Osteoblast (primary cell): ENCODE measurements at regions not wholly inside any gene's neighbourhood (a gene's known extent, or its start where the extent isn't known, plus 50 kb on each side); places are given as distances from the start of the nearest gene placed in this dataset.

Experiments
- DNase-seq: peaks from one replicate; pipeline ENCODE4 v3.0.0; 2011; ENCODE audit warnings: low spot score, mixed read lengths; ENCODE audit not compliant: insufficient read length; ENCODE audit errors: missing footprints
- H2AFZ ChIP-seq: 2 replicates; pipeline ENCODE4 v1.6.0; 2011; ENCODE audit warnings: mild to moderate bottlenecking, low read length
- H3K27ac ChIP-seq: 2 replicates; pipeline ENCODE4 v1.5.1; 2011; ENCODE audit warnings: mild to moderate bottlenecking, low read depth, low read length, moderate library complexity
- H3K27me3 ChIP-seq: 2 replicates; pipeline ENCODE4 v1.6.0; 2012; ENCODE audit warnings: mild to moderate bottlenecking, control low read depth, inconsistent platforms, low read length, moderate library complexity; ENCODE audit not compliant: insufficient read depth
- H3K36me3 ChIP-seq: 2 replicates; pipeline ENCODE4 v1.5.1; 2011; ENCODE audit warnings: mild to moderate bottlenecking, low read length, control low read depth, moderate library complexity; ENCODE audit not compliant: insufficient read depth
- H3K4me1 ChIP-seq: 2 replicates; pipeline ENCODE4 v1.5.1; 2011; ENCODE audit warnings: mild to moderate bottlenecking, low read length, control low read depth, moderate library complexity; ENCODE audit not compliant: insufficient read depth
- H3K4me2 ChIP-seq: 2 replicates; pipeline ENCODE4 v1.6.0; 2011; ENCODE audit warnings: mild to moderate bottlenecking, low read length; ENCODE audit not compliant: insufficient read depth
- H3K4me3 ChIP-seq: fragments of 200-600 bp; sonication (generic); 3 replicates; pipeline ENCODE4 v1.5.1; 2012; ENCODE audit warnings: mild to moderate bottlenecking, low read length, inconsistent platforms; ENCODE audit not compliant: insufficient read depth
- H3K79me2 ChIP-seq: 2 replicates; pipeline ENCODE4 v1.6.0; 2012; ENCODE audit warnings: mild to moderate bottlenecking, low read length, control low read depth, inconsistent platforms; ENCODE audit not compliant: insufficient read depth
- H3K9me3 ChIP-seq: 2 replicates; pipeline ENCODE4 v1.5.1; 2011; ENCODE audit warnings: low read depth, low read length, control low read depth
- H4K20me1 ChIP-seq: 2 replicates; pipeline ENCODE4 v1.6.0; 2012; ENCODE audit warnings: mild to moderate bottlenecking, low read length, control low read depth; ENCODE audit not compliant: insufficient read depth
- CTCF ChIP-seq: IDR thresholded peaks from 2 replicates; pipeline ENCODE4 v1.5.1; 2011; ENCODE audit warnings: mild to moderate bottlenecking, low read depth, low read length, moderate library complexity; ENCODE audit errors: extremely low read depth

GRCh38 chr4:102439812-102440211 is 61.3 kb upstream of the NFKB1 start:
- H3K79me2 ChIP-seq, result no peaks in the 10 kb centered on the region
- H4K20me1 ChIP-seq, result no peaks in the 10 kb centered on the region
- peak overlapping the region; percentile 71 for H3K27ac ChIP-seq
- H3K4me2 ChIP-seq, result peak overlapping the region; percentile 39
- TF ChIP-seq CTCF, result no peak
- H3K36me3 ChIP-seq, result no peaks in the 10 kb centered on the region
- no peaks in the 10 kb centered on the region for H3K9me3 ChIP-seq
- no peak for DNase-seq
- H3K27me3 ChIP-seq, result no peaks in the 10 kb centered on the region
- H2AFZ ChIP-seq, result peak overlapping the region; percentile 49
- peaks cover 13% of the 10 kb centered on the region for H3K4me1 ChIP-seq
- no peak overlapping the region for H3K4me3 ChIP-seq

GRCh38 chr4:102440498-102440897 is 60.7 kb upstream of the NFKB1 start:
- Histone ChIP-seq H3K27ac (no peak overlapping the region), H3K9me3 (no peaks in the 10 kb centered on the region), H4K20me1 (no peaks in the 10 kb centered on the region), H3K36me3 (no peaks in the 10 kb centered on the region), H3K27me3 (no peaks in the 10 kb centered on the region), H2AFZ (no peak overlapping the region), H3K79me2 (no peaks in the 10 kb centered on the region), H3K4me2 (no peak overlapping the region), H3K4me3 (no peak overlapping the region), H3K4me1 (peaks cover 13% of the 10 kb centered on the region)
- TF ChIP-seq CTCF, result no peak
- DNase-seq, result no peak

- H3K36me3 ChIP-seq, result no peaks in the 10 kb centered on the region
- H3K27me3 ChIP-seq, result no peaks in the 10 kb centered on the region
- no peaks in the 10 kb centered on the region for H4K20me1 ChIP-seq
- no peak overlapping the region for H3K4me3 ChIP-seq
- TF ChIP-seq CTCF, result no peak
- no peak overlapping the region for H2AFZ ChIP-seq
- no peak for DNase-seq
- no peak overlapping the region for H3K27ac ChIP-seq
- H3K9me3 ChIP-seq, result no peaks in the 10 kb centered on the region
- no peak overlapping the region for H3K4me2 ChIP-seq
- peaks cover 13% of the 10 kb centered on the region for H3K4me1 ChIP-seq
- no peaks in the 10 kb centered on the region for H3K79me2 ChIP-seq
These were observed 58.9 kb upstream of the NFKB1 start for GRCh38 chr4:102441978-102442911.

GRCh38 chr4:102444752-102445151 is 56.4 kb upstream of the NFKB1 start:
- Histone ChIP-seq H3K79me2 (no peaks in the 10 kb centered on the region), H4K20me1 (no peaks in the 10 kb centered on the region), H3K27me3 (no peaks in the 10 kb centered on the region), H3K9me3 (no peaks in the 10 kb centered on the region), H3K27ac (no peak overlapping the region), H3K4me2 (no peak overlapping the region), H3K4me3 (no peak overlapping the region), H3K36me3 (no peaks in the 10 kb centered on the region), H3K4me1 (peaks cover 3% of the 10 kb centered on the region), H2AFZ (no peak overlapping the region)
- DNase-seq, result no peak
- no peak for TF ChIP-seq CTCF
